Upper lobe of left lung (tissue), 4 donors: ENCODE measurements at regions not wholly inside any gene's neighbourhood (a gene's known extent, or its start where the extent isn't known, plus 50 kb on each side); places are given as distances from the start of the nearest gene placed in this dataset.

Source experiments
- EP300 ChIP-seq, 4 donors: sonication (generic); formaldehyde crosslinking; IDR thresholded peaks; one replicate each; pipeline ENCODE4 v1.5.1; 2017; ENCODE audit warnings: antibody characterized with exemption in 4 of 4, control low read depth in 2 of 4
- POLR2A ChIP-seq, 4 donors: fragments of 450-650 bp; IDR thresholded peaks; one replicate each; pipeline ENCODE4 v1.5.1; 2016 to 2017; ENCODE audit warnings: antibody characterized with exemption in 4 of 4, mild to moderate bottlenecking in 2 of 4
- POLR2AphosphoS5 ChIP-seq, 2 donors: sonication (generic); formaldehyde crosslinking; IDR thresholded peaks; one replicate each; pipeline ENCODE4 v1.5.1; 2017; ENCODE audit warnings: antibody characterized with exemption in 2 of 2
- TF ChIP-seq, protein P1 (sequence below), 6 experiments: fragments of 450-650 bp in 4 of 6; fragments of 200-600 bp in 2 of 6; sonication (generic) in 2 of 6; IDR thresholded peaks; one replicate each; pipeline ENCODE4 v1.5.1; 2016 to 2019; ENCODE audit warnings: antibody characterized with exemption in 6 of 6

DNA sequence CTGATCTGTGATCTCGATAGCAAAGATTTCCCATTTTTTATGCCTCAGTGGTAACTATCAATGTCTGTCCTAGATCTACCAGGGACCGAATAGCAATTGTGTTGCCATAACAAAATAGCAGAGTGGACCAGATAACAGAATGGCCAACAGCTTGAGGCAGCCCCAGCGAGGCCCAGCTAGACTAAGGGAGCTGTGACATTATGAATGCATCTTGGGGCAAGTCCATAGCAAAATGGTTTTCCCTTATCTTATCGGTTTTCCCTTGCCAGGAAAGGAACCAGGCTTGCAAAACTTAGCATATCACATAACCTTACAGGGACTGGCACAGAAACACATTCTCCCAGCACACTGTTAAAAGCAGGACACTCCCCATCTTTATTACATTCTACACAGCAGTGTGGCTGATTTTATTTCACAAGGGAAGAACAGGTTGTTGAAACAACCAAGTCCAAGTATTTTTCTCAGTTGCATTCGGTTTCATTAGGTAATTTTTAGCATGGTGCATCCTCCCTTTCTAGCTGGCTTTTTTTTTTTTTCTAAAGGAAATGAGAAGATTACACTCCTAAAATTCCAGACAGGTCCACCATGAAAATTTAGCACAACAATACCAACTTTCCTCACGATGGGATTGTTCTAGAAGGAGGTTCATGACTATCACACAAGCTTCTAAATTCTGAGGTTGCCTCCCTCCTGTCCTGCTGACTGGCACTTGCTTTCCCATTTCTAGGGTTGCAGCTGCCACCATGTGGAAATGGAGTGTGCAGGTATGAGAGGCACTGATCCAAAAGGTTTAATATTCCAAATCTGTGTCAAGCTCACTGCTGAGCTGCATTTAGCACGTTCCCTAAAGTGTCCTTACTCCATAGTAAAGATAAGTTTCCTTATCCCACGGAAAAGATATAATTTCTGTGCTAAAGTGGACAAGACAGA, 97.0 kb upstream of the SLC35G4 start:
- TF ChIP-seq, protein P1, sequence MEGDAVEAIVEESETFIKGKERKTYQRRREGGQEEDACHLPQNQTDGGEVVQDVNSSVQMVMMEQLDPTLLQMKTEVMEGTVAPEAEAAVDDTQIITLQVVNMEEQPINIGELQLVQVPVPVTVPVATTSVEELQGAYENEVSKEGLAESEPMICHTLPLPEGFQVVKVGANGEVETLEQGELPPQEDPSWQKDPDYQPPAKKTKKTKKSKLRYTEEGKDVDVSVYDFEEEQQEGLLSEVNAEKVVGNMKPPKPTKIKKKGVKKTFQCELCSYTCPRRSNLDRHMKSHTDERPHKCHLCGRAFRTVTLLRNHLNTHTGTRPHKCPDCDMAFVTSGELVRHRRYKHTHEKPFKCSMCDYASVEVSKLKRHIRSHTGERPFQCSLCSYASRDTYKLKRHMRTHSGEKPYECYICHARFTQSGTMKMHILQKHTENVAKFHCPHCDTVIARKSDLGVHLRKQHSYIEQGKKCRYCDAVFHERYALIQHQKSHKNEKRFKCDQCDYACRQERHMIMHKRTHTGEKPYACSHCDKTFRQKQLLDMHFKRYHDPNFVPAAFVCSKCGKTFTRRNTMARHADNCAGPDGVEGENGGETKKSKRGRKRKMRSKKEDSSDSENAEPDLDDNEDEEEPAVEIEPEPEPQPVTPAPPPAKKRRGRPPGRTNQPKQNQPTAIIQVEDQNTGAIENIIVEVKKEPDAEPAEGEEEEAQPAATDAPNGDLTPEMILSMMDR (IDR thresholded peaks at IDR 0.05), result no peak
- TF ChIP-seq POLR2A (IDR thresholded peaks at IDR 0.05) (no peak), POLR2AphosphoS5 (IDR thresholded peaks at IDR 0.05) (no peak), EP300 (IDR thresholded peaks at IDR 0.05) (no peak)
